GM18909 (cell line): ENCODE measurements at regions not wholly inside any gene's neighbourhood (a gene's known extent, or its start where the extent isn't known, plus 50 kb on each side); places are given as distances from the start of the nearest gene placed in this dataset.
A peak's percentile ranks its signal among the peaks of the same experiment; 100 is the strongest.
"Not testable (repeated sequence)": the region's sequence is repeated elsewhere in the genome, so short reads cannot be mapped to it uniquely, and the experiment has no call there.

Source experiments
- ATAC-seq: cut with Tn5 transposase; IDR thresholded peaks from one replicate; pipeline ENCODE4 v1.9.1; 2021; ENCODE audit warnings: mild to moderate bottlenecking; ENCODE audit not compliant: unreplicated experiment, poor library complexity

GRCh38 chr4:116705466-116705865 lies 379.9 kb downstream of the TRAM1L1 start:
- ATAC-seq = no peak

GRCh38 chr4:116702949-116703348 lies 382.4 kb downstream of the TRAM1L1 start:
- ATAC-seq = no peak

- no peak for ATAC-seq
Observed at GRCh38 chr4:116688536-116688935, 396.8 kb downstream of the TRAM1L1 start.

GRCh38 chr4:116668190-116668589 lies 417.2 kb downstream of the TRAM1L1 start:
- no peak for ATAC-seq

GRCh38 chr4:116665716-116666115 lies 419.7 kb downstream of the TRAM1L1 start:
- no peak for ATAC-seq

- no peak for ATAC-seq
Observed at GRCh38 chr4:116664198-116664597, 421.2 kb downstream of the TRAM1L1 start.

- ATAC-seq = no peak
Observed at GRCh38 chr4:116639070-116639577, 446.3 kb downstream of the TRAM1L1 start.

GRCh38 chr4:116638592-116638991 lies 446.8 kb downstream of the TRAM1L1 start:
- ATAC-seq = no peak

GRCh38 chr4:116636917-116637316 lies 448.5 kb downstream of the TRAM1L1 start:
- peak; percentile 98 for ATAC-seq

- no peak for ATAC-seq
Observed at GRCh38 chr4:116632269-116632668, 453.1 kb downstream of the TRAM1L1 start.

GRCh38 chr4:116628598-116628997 lies 456.8 kb downstream of the TRAM1L1 start:
- no peak for ATAC-seq

- no peak for ATAC-seq
Observed at GRCh38 chr4:116627545-116627944, 457.8 kb downstream of the TRAM1L1 start.

- not testable (repeated sequence) for ATAC-seq
Observed at GRCh38 chr4:116619508-116619907, 465.9 kb downstream of the TRAM1L1 start.

- ATAC-seq = no peak
Observed at GRCh38 chr4:116618638-116619037, 466.7 kb downstream of the TRAM1L1 start.

GRCh38 chr4:116603096-116603495 lies 482.3 kb downstream of the TRAM1L1 start:
- no peak for ATAC-seq

- no peak for ATAC-seq
Observed at GRCh38 chr4:116599859-116600258, 485.5 kb downstream of the TRAM1L1 start.

- ATAC-seq = no peak
Observed at GRCh38 chr4:116598980-116599789, 486.2 kb downstream of the TRAM1L1 start.

- no peak for ATAC-seq
Observed at GRCh38 chr4:116598155-116598979, 487.0 kb downstream of the TRAM1L1 start.

GRCh38 chr4:116590648-116591047 lies 494.7 kb downstream of the TRAM1L1 start:
- no peak for ATAC-seq

- no peak for ATAC-seq
Observed at GRCh38 chr4:116588783-116589182, 496.6 kb downstream of the TRAM1L1 start.

- ATAC-seq = no peak
Observed at GRCh38 chr4:116585246-116585645, 500.1 kb downstream of the TRAM1L1 start.
